ENCODE measurements at regions not wholly inside any gene's neighbourhood (a gene's known extent, or its start where the extent isn't known, plus 50 kb on each side); places are given as distances from the start of the nearest gene placed in this dataset.

- H3K4me2 ChIP-seq = no peak overlapping the region
- H3K27ac ChIP-seq = no peak overlapping the region
- no peak overlapping the region for H3K9ac ChIP-seq
Measured at GRCh38 chr3:150106740-150107428, 136.2 kb upstream of the PFN2 start.

DNA sequence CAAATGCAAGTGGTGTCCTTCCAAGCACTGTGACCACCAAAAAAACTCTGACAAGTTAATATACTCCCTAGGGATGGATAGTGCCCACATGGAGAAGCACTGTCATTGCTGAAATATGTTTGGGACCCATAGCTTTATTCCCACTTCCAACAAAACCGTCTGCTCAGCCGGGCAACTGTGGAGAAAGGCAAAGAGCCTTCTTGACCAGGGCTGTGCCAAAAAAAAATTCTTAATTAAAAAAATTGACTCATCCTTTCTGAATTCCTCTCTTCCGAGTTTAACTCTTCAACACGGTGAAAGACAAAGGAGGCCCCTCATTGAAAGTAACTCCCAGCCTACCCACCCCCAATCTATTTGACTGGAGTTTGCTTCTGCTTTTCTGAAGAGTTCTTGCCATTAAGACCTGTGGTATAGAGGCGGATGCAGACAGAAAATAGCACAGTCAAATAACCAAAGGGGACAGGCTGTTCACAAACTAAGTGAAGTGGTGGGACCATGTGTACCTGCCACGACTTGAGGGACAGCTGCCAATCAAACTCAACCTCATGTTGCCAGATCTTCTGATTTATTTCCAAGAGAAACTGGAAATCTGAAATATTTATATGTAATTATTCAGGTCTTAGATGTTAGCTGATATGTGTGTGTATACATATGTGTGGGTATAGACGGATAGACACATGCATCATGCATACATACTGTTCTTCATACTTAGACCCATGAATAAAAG lies 135.4 kb upstream of the PFN2 start:
- H3K79me2 ChIP-seq (ENCODE audit: insufficient read depth, low read depth) = no peaks in the 10 kb centered on the region
- no peak overlapping the region for H3K9ac ChIP-seq
- no peak overlapping the region for H3K4me2 ChIP-seq

More at GRCh38 chr3:150106740-150107428, 136.2 kb upstream of the PFN2 start:
- Histone ChIP-seq H3K79me2 (ENCODE audit: insufficient read depth, low read depth) (no peaks in the 10 kb centered on the region), H3K4me3 (IDR thresholded peaks at IDR 0.05; ENCODE audit: insufficient read depth, low read depth, low read length) (no peak overlapping the region), H2AFZ (ENCODE audit: low read depth) (no peak overlapping the region), H4K20me1 (ENCODE audit: insufficient read depth) (no peaks in the 10 kb centered on the region), H3K27me3 (ENCODE audit: insufficient read depth, low read depth) (no peaks in the 10 kb centered on the region), H3K4me1 (ENCODE audit: low read depth, poor library complexity, severe bottlenecking) (no peaks in the 10 kb centered on the region), H3K36me3 (ENCODE audit: insufficient read depth) (no peaks in the 10 kb centered on the region)
- no peak for TF ChIP-seq CTCF (conservative IDR thresholded peaks at IDR 0.05; ENCODE audit: low read depth, low read length)

GRCh38 chr3:150105025-150105424 lies 134.3 kb upstream of the PFN2 start:
- Histone ChIP-seq H3K4me2 (no peak overlapping the region), H3K27me3 (ENCODE audit: insufficient read depth, low read depth) (no peaks in the 10 kb centered on the region), H3K27ac (no peak overlapping the region), H3K4me1 (ENCODE audit: low read depth, poor library complexity, severe bottlenecking) (no peaks in the 10 kb centered on the region), H3K4me3 (IDR thresholded peaks at IDR 0.05; ENCODE audit: insufficient read depth, low read depth, low read length) (no peak overlapping the region), H3K36me3 (ENCODE audit: insufficient read depth) (no peaks in the 10 kb centered on the region), H3K79me2 (ENCODE audit: insufficient read depth, low read depth) (no peaks in the 10 kb centered on the region), H2AFZ (ENCODE audit: low read depth) (no peak overlapping the region), H4K20me1 (ENCODE audit: insufficient read depth) (no peaks in the 10 kb centered on the region), H3K9ac (no peak overlapping the region)
- no peak for TF ChIP-seq CTCF (conservative IDR thresholded peaks at IDR 0.05; ENCODE audit: low read depth, low read length)

More for the DNA sequence above, 135.4 kb upstream of the PFN2 start:
- TF ChIP-seq CTCF (conservative IDR thresholded peaks at IDR 0.05; ENCODE audit: low read depth, low read length) = no peak
- H3K4me3 ChIP-seq (IDR thresholded peaks at IDR 0.05; ENCODE audit: insufficient read depth, low read depth, low read length) = no peak overlapping the region
- no peaks in the 10 kb centered on the region for H3K27me3 ChIP-seq (ENCODE audit: insufficient read depth, low read depth)
- no peak overlapping the region for H3K27ac ChIP-seq
- no peaks in the 10 kb centered on the region for H4K20me1 ChIP-seq (ENCODE audit: insufficient read depth)
- no peak overlapping the region for H2AFZ ChIP-seq (ENCODE audit: low read depth)
- no peaks in the 10 kb centered on the region for H3K36me3 ChIP-seq (ENCODE audit: insufficient read depth)
- H3K4me1 ChIP-seq (ENCODE audit: low read depth, poor library complexity, severe bottlenecking) = no peaks in the 10 kb centered on the region

GRCh38 chr3:150104564-150104963 lies 133.9 kb upstream of the PFN2 start:
- Histone ChIP-seq H3K4me2 (no peak overlapping the region), H3K27me3 (ENCODE audit: insufficient read depth, low read depth) (no peaks in the 10 kb centered on the region), H3K27ac (no peak overlapping the region), H4K20me1 (ENCODE audit: insufficient read depth) (no peaks in the 10 kb centered on the region), H3K4me1 (ENCODE audit: low read depth, poor library complexity, severe bottlenecking) (no peaks in the 10 kb centered on the region), H3K9ac (no peak overlapping the region), H3K36me3 (ENCODE audit: insufficient read depth) (no peaks in the 10 kb centered on the region), H2AFZ (ENCODE audit: low read depth) (no peak overlapping the region), H3K4me3 (IDR thresholded peaks at IDR 0.05; ENCODE audit: insufficient read depth, low read depth, low read length) (no peak overlapping the region), H3K79me2 (ENCODE audit: insufficient read depth, low read depth) (no peaks in the 10 kb centered on the region)
- TF ChIP-seq CTCF (conservative IDR thresholded peaks at IDR 0.05; ENCODE audit: low read depth, low read length) = no peak

Measured in KMS-11 (cell line).